Neural progenitor cell (in vitro differentiated cells): ENCODE measurements at regions not wholly inside any gene's neighbourhood (a gene's known extent, or its start where the extent isn't known, plus 50 kb on each side); places are given as distances from the start of the nearest gene placed in this dataset.

ENCODE experiments used
- EZH2 ChIP-seq: fragments of 200-600 bp; sonication (generic); IDR thresholded peaks from 2 replicates; pipeline ENCODE4 v1.6.1; 2017; ENCODE audit warnings: antibody characterized with exemption, mild to moderate bottlenecking, moderate library complexity
- EZH2phosphoT487 ChIP-seq: fragments of 200-600 bp; sonication (generic); IDR thresholded peaks from 2 replicates; pipeline ENCODE4 v1.6.1; 2017; ENCODE audit warnings: antibody characterized with exemption
- TF ChIP-seq, protein P1 (sequence below): fragments of 200-600 bp; sonication (generic); IDR thresholded peaks from 2 replicates; pipeline ENCODE4 v1.5.1; 2017; ENCODE audit warnings: antibody characterized with exemption, mild to moderate bottlenecking

DNA sequence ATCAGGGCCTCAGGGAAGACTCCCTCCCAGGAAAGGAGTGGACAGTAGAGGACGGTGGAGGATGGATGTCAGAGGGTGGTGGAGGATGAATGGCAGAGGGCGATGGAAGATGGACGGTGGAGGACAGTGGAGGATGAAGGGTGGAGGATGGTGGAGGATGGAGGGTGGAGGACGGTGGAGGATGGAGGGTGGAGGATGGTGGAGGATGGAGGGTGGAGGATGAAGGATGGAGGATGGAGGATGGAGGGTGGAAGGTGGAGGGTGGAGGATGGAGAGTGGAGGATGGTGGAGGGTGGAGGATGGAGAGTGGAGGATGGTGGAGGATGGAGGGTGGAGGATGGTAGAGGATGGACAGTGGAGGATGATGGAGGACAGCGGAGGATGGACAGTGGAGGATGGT is 95.9 kb downstream of the LRRC74A start:
- TF ChIP-seq, protein P1, sequence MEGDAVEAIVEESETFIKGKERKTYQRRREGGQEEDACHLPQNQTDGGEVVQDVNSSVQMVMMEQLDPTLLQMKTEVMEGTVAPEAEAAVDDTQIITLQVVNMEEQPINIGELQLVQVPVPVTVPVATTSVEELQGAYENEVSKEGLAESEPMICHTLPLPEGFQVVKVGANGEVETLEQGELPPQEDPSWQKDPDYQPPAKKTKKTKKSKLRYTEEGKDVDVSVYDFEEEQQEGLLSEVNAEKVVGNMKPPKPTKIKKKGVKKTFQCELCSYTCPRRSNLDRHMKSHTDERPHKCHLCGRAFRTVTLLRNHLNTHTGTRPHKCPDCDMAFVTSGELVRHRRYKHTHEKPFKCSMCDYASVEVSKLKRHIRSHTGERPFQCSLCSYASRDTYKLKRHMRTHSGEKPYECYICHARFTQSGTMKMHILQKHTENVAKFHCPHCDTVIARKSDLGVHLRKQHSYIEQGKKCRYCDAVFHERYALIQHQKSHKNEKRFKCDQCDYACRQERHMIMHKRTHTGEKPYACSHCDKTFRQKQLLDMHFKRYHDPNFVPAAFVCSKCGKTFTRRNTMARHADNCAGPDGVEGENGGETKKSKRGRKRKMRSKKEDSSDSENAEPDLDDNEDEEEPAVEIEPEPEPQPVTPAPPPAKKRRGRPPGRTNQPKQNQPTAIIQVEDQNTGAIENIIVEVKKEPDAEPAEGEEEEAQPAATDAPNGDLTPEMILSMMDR, result no peak
- TF ChIP-seq EZH2 (no peak), EZH2phosphoT487 (no peak)
